IPS-NIHi11 (cell line): ENCODE measurements at regions not wholly inside any gene's neighbourhood (a gene's known extent, or its start where the extent isn't known, plus 50 kb on each side); places are given as distances from the start of the nearest gene placed in this dataset.
"Not testable (repeated sequence)": the region's sequence is repeated elsewhere in the genome, so short reads cannot be mapped to it uniquely, and the experiment has no call there.

Experiments
- DNase-seq: peaks from one replicate; pipeline ENCODE4 v3.0.0; 2012; ENCODE audit warnings: mixed read lengths, low spot score

DNA sequence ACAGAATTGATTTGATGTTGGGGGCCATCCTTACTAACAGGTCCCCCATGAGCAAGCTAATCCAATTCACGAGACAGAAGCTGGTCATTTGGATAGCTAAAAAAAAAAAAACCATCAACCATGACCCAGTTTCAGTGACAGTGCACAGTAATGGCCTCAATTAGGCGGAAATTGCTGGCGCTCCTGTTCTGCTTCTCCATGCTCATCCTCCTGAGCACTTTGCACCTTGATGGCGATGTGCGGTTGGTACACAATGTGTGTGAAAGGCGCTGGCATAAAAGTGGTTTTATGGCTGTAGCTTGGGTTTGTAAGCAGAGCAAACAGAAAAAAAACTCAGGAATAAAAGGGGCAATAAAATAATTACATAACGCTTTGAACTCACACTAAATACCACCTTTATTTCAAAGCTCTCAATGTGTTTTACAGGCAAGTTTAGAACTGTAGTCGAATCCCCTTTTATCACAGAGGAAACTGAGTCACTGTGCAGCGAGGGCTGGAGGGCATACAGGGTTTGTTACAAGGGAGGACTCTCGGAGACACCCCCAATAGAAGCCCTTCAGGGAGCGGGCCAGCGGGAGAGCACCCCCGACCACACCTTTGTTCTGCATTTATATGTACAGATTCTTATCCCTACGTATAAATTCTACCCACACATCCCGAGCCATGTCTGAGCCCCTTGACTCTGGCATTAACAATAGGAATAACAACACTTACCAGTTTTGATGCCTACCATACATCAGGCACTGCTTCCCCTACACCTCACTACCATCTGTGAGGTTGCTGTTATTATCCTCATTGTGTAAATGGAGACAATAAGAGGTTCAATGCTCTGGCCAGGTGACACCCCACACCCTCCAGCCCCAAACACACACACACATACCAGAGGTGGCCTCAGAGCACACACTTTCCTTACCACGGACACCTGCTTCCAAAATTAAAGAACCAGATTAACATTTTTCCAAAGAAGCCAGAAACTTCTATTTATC lies 213.5 kb upstream of the IRF2BP2 start:
- no peak for DNase-seq

- DNase-seq, result no peak
Observed at GRCh38 chr1:234821840-234822239, 211.9 kb upstream of the IRF2BP2 start.

GRCh38 chr1:234820597-234820996 lies 210.6 kb upstream of the IRF2BP2 start:
- no peak for DNase-seq

DNA sequence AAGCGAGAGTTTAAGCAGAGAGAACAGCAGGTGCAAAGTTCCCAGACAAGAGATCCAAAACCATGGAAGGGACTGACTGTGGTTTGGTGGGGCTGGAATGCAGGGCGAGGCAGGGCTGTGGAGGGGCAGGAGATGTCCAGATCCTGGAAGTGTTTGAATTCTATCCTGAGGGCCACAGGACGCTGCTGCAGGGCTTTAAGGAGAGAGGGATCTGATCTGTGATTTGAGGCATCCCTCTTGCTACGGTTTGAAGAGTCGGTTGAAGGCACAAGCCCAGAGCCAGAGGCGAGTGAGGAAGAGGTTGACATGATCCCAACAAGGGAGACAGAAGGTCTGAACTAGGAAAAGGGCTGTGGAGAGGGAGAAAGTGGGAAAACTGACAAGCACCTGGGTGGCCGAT lies 209.9 kb upstream of the IRF2BP2 start:
- not testable (repeated sequence) for DNase-seq

GRCh38 chr1:234818040-234818387 lies 208.0 kb upstream of the IRF2BP2 start:
- DNase-seq, result not testable (repeated sequence)

DNA sequence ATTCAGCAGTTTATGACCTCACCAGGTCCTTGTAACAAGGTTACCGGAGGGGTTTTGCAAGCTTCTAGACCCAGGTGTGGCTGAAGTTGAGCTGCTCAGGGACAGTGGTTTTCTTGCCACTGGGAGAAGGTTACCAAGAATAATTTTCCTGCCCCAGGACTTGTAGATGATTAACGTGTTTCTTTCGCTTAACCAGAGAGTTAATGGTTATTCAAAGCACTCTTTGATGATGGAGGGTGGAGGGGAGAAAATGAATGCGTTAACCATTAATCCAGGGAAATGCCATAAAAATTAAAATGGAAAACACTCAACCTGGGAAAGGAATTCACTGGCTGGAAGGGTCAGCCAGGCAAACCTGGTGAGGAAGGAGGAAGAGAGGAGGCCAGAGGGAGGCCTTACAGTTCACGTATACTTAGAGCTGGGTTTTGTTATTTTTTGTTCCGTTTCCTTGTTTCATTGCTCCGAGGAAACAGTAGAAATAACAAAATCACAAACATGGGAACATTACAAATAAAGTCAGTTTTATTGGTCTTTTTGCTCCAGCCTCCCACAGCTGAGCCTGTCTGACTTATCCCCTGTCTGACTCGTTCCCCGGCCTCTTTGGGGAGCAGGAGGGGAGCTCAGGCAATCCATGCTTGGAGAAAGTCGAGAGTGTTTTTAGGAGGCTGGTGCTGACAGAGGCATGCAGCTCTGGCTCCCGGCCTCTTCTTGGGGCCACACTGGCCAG lies 207.5 kb upstream of the IRF2BP2 start:
- DNase-seq, result not testable (repeated sequence)

DNA sequence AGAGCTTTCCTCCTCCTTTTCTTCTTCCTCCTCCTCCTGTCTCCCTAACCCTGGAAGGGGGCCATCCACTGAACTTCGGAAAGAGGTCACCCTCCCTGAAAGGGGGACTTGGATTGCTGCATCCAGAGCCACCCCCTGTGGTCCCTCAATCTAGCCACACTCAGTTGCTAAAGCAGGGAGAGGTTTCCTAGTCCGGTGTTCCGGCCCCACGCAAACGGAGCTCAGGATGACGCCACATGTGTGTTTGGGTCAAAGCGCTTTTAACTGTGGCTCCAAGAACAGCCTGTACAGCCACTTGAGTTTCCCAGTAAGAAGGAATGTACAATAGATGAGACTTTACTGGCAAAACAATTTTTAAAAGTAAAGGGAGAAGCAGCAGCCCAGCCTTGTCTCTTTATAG lies 206.9 kb upstream of the IRF2BP2 start:
- DNase-seq, result not testable (repeated sequence)

GRCh38 chr1:234816186-234816851 lies 206.3 kb upstream of the IRF2BP2 start:
- DNase-seq, result not testable (repeated sequence)

GRCh38 chr1:234815295-234815815 lies 205.4 kb upstream of the IRF2BP2 start:
- not testable (repeated sequence) for DNase-seq

DNA sequence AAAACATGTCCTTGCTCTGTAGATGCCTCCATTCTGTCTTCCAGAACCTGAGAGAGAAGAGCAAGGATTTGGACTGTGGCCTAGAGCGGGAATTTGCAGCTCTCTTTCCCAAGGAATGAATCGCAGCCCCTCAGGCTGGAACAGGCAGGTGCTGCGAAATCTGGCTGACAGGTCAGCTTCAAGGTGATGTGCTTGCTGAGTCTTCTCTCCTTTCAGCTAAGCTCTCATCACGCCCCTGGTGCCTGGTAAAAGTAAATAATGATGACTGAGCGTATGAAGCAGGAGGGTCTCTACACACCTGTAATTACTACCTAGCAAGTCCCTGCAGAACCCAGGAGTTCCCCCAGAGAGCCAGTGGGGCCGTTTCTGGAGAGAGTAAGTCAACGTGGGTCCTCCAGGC lies 204.3 kb upstream of the IRF2BP2 start:
- DNase-seq, result not testable (repeated sequence)

- not testable (repeated sequence) for DNase-seq
Observed at GRCh38 chr1:234811824-234812223, 201.8 kb upstream of the IRF2BP2 start.

DNA sequence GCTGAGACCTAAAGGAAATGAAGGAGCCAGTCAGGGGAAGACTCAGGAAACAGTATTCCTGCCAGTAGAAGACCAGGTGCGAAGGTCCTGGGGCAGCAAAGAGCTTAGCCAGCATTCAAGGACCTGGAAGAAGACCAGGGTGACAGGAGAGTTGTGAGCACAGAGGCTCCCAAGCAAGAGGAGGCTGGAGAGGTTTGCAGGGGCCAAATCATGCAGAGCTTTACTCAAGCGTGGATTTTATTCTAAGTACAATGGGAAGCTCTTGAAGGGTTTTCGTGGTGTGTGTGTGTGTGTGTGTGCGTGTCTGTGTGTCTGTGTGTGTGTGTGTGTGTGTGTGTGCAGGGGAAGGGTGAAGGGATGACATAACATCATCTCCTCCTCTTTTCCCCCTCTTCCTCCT lies 200.7 kb upstream of the IRF2BP2 start:
- not testable (repeated sequence) for DNase-seq

DNA sequence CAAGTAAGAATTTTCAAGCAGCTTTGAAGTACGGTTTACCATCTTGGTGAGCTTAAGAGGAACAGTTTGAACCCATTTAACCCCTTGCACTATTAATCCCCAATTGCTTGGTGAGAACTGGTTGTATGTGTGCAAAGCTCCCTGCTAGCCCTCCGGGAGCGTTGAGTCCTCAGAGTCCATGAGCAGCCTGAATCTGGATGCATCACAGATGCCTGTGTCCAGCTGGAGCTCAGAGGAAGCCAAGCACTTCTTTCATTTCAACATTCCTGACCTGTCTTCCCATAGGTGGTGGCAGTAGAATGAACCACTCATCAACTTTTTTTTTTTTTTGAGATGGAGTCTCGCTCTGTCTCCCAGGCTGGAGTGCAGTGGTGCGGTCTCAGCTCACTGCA lies 199.9 kb upstream of the IRF2BP2 start:
- DNase-seq, result not testable (repeated sequence)

GRCh38 chr1:234808943-234809853 lies 199.2 kb upstream of the IRF2BP2 start:
- DNase-seq, result not testable (repeated sequence)

- not testable (repeated sequence) for DNase-seq
Observed at GRCh38 chr1:234808459-234808858, 198.5 kb upstream of the IRF2BP2 start.

DNA sequence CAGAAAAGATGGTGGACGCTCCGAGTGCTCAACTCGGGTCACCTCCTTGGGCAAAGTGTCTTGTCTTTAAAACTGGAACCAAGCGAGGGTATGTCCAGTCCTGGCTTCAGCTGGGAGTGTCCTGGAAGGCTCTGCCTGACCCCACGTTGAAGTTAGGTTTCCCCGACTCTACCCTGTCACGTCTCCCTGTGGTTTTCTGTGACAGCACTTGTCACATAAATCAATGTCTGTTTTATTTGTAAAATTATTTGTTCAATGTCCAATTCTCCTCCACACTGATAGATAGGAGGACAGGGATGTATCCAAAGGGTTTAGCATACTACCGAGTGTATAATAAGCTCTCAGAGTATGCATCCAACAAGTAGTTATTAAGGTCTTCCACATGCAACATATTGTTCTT lies 197.7 kb upstream of the IRF2BP2 start:
- DNase-seq, result not testable (repeated sequence)

DNA sequence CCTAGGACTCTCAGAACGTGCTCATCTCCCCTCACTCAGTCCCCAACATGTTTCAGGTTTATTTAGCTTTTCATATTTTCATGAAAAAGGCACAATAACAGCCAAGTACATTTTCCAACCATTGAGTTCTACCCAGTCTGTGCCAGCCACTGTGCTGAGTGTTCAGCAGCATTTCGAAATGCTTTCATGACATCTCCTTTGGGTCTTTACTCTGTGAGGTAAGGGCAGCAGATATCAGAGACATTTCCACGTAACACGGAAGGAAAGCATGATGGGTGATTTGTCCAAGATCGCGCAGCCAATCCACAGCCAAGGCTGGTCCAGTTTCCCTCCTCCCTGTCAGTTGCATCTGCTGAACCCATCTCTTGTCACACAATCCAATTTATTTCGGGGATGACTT lies 192.6 kb upstream of the IRF2BP2 start:
- not testable (repeated sequence) for DNase-seq

DNA sequence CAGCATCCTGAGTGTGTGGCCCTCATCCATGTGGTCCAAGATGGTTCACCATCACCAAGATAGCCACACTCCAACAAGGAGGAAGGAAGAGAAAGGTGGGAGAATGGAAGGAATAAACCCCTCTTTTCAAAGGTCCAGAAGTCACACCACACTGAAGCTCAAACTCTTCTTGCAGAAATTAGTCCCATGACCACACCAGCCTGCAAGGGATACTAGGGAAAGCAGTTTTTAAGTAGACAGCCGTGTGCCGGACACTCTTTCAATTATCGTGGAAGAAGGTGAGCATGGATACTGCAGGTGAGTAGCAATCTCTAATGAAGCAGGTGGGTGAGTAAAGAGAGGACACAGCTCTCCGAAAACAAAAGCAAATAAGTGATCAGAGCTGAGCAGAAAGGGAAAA lies 191.7 kb upstream of the IRF2BP2 start:
- DNase-seq, result not testable (repeated sequence)

- not testable (repeated sequence) for DNase-seq
Observed at GRCh38 chr1:234801147-234801546, 191.2 kb upstream of the IRF2BP2 start.

DNA sequence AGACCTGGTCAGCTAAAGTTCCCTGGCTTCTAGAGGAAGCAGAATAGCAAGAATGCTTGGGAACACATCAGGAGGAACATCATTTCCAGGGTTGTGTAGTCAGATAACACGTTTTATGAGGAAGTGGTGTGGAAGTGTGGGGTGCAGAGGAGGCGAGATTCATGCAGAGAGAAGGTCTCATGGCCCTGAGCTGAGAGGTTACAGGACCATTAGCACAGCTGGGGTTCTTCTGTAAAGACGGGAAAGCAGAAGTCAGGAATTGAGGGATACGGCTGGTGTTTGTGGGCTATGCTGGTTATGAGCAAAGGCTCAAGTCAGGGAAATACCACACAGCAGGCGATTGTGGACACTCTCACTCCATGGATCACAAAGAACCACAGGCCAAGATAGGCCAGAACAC lies 190.6 kb upstream of the IRF2BP2 start:
- DNase-seq, result not testable (repeated sequence)
